Spleen (tissue), 7 donors: ENCODE measurements at regions not wholly inside any gene's neighbourhood (a gene's known extent, or its start where the extent isn't known, plus 50 kb on each side); places are given as distances from the start of the nearest gene placed in this dataset.

Experiments used
- CTCF ChIP-seq, 11 experiments: fragments of 200-600 bp in 7 of 11; fragments of 450-650 bp in 4 of 11; sonication (generic) in 4 of 11; IDR thresholded peaks in 8 of 11; conservative IDR thresholded peaks in 3 of 11; 1 replicate in 7 of 11; 2 replicates in 4 of 11; pipeline versions ENCODE4 v1.4.0 to v1.8.0; 2016 to 2021; ENCODE audit warnings: antibody characterized with exemption in 11 of 11, inconsistent platforms in 4 of 11, mild to moderate bottlenecking in 1 of 11
- POLR2A ChIP-seq, 3 donors: fragments of 450-650 bp; IDR thresholded peaks; one replicate each; pipeline ENCODE4 v1.5.1; 2017; ENCODE audit warnings: antibody characterized with exemption in 3 of 3, mild to moderate bottlenecking in 1 of 3
- donor health status: DM: no; HTN: no; CAD: no; lungs with moderate emphysema.
- donor health status: DM: no; HTN: no; CAD: no.
- donor health status: DM: no; HTN: no; CAD: no.

- TF ChIP-seq CTCF (IDR thresholded peaks at IDR 0.05 in 8 of 11, conservative IDR thresholded peaks at IDR 0.05 in 3 of 11), result no peak
- no peak for TF ChIP-seq POLR2A (IDR thresholded peaks at IDR 0.05)
Observed at GRCh38 chr3:113058188-113058587, 67.4 kb downstream of the GTPBP8 start.
